ENCODE measurements at regions not wholly inside any gene's neighbourhood (a gene's known extent, or its start where the extent isn't known, plus 50 kb on each side); places are given as distances from the start of the nearest gene placed in this dataset.

DNA sequence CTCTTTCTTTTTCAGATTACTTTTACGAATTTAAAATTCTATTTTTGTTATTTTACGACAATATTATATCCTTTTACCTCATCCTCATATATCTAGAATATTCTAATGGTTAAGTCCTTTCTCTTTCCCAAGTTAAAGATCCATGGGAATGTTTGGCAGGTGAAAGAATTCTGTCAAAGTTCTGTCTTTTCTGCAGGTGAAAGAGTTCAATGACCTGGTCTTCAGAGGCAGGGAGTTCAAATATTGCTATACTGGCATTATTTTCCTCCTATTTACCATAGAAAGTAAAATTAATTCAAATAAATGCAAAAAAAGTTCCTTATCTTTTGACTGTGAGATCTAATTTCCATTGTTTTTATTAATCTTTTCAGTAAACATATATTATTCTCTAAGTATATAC, 194.3 kb downstream of the ARL4A start (continued):
- no peak for TF ChIP-seq ETS1 (IDR thresholded peaks at IDR 0.05)

DNA sequence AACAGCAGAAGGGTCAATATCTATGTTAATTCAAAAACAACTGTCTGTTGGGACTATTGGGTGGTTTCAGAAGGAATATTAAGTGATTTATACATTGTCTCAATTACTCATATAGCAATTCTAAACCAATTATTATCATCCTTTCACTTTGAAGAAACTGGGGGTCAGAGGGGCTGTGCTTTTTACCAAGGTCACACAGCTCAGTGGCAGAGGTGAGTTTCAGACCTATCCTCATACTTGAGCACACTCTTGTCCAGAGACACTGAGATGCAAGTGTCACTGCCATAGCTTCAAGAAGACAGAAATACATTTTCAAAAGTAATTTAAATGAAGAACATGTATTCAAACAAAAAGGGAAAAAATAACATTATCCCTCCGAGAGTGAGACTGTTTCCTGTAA, 195.3 kb downstream of the ARL4A start:
- Mint-ChIP-seq H3K9me3 (no peaks in the 10 kb centered on the region; the same call in 2 of the 3 replicates), H3K27me3 (ENCODE audit: insufficient read depth, low read depth, poor library complexity) (no peaks in the 10 kb centered on the region)
- no peaks in the 10 kb centered on the region for H3F3A ChIP-seq (replicated peaks; ENCODE audit: low read depth)
- no peak for TF ChIP-seq EZH2 (IDR thresholded peaks at IDR 0.05; ENCODE audit: low read depth, unreplicated experiment)
- TF ChIP-seq ZNF331 (CRISPR knock-in tag; IDR thresholded peaks at IDR 0.05; ENCODE audit: low read depth): no peak
- no peak for TF ChIP-seq STAT1 (IDR thresholded peaks at IDR 0.05; ENCODE audit: unreplicated experiment)
- no peak for TF ChIP-seq REST (IDR thresholded peaks at IDR 0.05; ENCODE audit: unreplicated experiment)
- no peak for TF ChIP-seq NANOG (IDR thresholded peaks at IDR 0.05; ENCODE audit: borderline replicate concordance)
- no peak for TF ChIP-seq EZH2phosphoT487 (IDR thresholded peaks at IDR 0.05; ENCODE audit: unreplicated experiment)
- TF ChIP-seq, protein P1, sequence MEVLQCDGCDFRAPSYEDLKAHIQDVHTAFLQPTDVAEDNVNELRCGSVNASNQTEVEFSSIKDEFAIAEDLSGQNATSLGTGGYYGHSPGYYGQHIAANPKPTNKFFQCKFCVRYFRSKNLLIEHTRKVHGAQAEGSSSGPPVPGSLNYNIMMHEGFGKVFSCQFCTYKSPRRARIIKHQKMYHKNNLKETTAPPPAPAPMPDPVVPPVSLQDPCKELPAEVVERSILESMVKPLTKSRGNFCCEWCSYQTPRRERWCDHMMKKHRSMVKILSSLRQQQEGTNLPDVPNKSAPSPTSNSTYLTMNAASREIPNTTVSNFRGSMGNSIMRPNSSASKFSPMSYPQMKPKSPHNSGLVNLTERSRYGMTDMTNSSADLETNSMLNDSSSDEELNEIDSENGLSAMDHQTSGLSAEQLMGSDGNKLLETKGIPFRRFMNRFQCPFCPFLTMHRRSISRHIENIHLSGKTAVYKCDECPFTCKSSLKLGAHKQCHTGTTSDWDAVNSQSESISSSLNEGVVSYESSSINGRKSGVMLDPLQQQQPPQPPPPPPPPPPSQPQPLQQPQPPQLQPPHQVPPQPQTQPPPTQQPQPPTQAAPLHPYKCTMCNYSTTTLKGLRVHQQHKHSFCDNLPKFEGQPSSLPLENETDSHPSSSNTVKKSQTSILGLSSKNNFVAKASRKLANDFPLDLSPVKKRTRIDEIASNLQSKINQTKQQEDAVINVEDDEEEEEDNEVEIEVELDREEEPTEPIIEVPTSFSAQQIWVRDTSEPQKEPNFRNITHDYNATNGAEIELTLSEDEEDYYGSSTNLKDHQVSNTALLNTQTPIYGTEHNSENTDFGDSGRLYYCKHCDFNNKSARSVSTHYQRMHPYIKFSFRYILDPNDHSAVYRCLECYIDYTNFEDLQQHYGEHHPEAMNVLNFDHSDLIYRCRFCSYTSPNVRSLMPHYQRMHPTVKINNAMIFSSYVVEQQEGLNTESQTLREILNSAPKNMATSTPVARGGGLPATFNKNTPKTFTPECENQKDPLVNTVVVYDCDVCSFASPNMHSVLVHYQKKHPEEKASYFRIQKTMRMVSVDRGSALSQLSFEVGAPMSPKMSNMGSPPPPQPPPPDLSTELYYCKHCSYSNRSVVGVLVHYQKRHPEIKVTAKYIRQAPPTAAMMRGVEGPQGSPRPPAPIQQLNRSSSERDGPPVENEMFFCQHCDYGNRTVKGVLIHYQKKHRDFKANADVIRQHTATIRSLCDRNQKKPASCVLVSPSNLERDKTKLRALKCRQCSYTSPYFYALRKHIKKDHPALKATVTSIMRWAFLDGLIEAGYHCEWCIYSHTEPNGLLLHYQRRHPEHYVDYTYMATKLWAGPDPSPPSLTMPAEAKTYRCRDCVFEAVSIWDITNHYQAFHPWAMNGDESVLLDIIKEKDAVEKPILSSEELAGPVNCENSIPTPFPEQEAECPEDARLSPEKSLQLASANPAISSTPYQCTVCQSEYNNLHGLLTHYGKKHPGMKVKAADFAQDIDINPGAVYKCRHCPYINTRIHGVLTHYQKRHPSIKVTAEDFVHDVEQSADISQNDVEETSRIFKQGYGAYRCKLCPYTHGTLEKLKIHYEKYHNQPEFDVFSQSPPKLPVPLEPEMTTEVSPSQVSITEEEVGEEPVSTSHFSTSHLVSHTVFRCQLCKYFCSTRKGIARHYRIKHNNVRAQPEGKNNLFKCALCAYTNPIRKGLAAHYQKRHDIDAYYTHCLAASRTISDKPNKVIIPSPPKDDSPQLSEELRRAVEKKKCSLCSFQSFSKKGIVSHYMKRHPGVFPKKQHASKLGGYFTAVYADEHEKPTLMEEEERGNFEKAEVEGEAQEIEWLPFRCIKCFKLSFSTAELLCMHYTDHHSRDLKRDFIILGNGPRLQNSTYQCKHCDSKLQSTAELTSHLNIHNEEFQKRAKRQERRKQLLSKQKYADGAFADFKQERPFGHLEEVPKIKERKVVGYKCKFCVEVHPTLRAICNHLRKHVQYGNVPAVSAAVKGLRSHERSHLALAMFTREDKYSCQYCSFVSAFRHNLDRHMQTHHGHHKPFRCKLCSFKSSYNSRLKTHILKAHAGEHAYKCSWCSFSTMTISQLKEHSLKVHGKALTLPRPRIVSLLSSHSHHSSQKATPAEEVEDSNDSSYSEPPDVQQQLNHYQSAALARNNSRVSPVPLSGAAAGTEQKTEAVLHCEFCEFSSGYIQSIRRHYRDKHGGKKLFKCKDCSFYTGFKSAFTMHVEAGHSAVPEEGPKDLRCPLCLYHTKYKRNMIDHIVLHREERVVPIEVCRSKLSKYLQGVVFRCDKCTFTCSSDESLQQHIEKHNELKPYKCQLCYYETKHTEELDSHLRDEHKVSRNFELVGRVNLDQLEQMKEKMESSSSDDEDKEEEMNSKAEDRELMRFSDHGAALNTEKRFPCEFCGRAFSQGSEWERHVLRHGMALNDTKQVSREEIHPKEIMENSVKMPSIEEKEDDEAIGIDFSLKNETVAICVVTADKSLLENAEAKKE (CRISPR knock-in tag; IDR thresholded peaks at IDR 0.05): no peak
- TF ChIP-seq, protein P2, sequence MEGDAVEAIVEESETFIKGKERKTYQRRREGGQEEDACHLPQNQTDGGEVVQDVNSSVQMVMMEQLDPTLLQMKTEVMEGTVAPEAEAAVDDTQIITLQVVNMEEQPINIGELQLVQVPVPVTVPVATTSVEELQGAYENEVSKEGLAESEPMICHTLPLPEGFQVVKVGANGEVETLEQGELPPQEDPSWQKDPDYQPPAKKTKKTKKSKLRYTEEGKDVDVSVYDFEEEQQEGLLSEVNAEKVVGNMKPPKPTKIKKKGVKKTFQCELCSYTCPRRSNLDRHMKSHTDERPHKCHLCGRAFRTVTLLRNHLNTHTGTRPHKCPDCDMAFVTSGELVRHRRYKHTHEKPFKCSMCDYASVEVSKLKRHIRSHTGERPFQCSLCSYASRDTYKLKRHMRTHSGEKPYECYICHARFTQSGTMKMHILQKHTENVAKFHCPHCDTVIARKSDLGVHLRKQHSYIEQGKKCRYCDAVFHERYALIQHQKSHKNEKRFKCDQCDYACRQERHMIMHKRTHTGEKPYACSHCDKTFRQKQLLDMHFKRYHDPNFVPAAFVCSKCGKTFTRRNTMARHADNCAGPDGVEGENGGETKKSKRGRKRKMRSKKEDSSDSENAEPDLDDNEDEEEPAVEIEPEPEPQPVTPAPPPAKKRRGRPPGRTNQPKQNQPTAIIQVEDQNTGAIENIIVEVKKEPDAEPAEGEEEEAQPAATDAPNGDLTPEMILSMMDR (conservative IDR thresholded peaks at IDR 0.05; ENCODE audit: low read depth in 2 of 2): no peak
- TF ChIP-seq ETS1 (IDR thresholded peaks at IDR 0.05): no peak
- no peak for TF ChIP-seq CREB1 (CRISPR knock-in tag; IDR thresholded peaks at IDR 0.05; ENCODE audit: low read depth)
- TF ChIP-seq JUNB (IDR thresholded peaks at IDR 0.05; ENCODE audit: unreplicated experiment): no peak
- no peak for TF ChIP-seq ZNF114 (CRISPR knock-in tag; IDR thresholded peaks at IDR 0.05)

More for the DNA sequence above, 195.3 kb downstream of the ARL4A start:
- Histone ChIP-seq H3K79me2 (replicated peaks; ENCODE audit: insufficient read depth) (no peaks in the 10 kb centered on the region), H3K4me1 (ENCODE audit: insufficient read depth) (no peaks in the 10 kb centered on the region), H2AFZ (peak overlapping the region; percentile 75; the same call in 1 of the 2 replicates), H3K4me2 (no peak overlapping the region), H3K9me2 (ENCODE audit: insufficient read depth) (no peaks in the 10 kb centered on the region), H3K27me3 (ENCODE audit: insufficient read depth) (no peaks in the 10 kb centered on the region), H3K36me3 (ENCODE audit: insufficient read depth) (no peaks in the 10 kb centered on the region), H4K20me1 (replicated peaks; ENCODE audit: insufficient read depth) (no peaks in the 10 kb centered on the region), H3K4me3 (no peak overlapping the region), H3K27ac (ENCODE audit: low read depth) (no peak overlapping the region)
- H3K27ac Mint-ChIP-seq: no peak overlapping the region; the same call in 1 of the 2 replicates
- DNase-seq (ENCODE audit: low spot score) (no peak), ATAC-seq (no peak)
- no peak overlapping the region for H3K4me3 Mint-ChIP-seq
- no peaks in the 10 kb centered on the region for H3K4me1 Mint-ChIP-seq
- H3K36me3 Mint-ChIP-seq (ENCODE audit: low read depth): no peaks in the 10 kb centered on the region

All from GM23338 (cell line).